SK-N-MC (cell line): ENCODE measurements at regions not wholly inside any gene's neighbourhood (a gene's known extent, or its start where the extent isn't known, plus 50 kb on each side); places are given as distances from the start of the nearest gene placed in this dataset.

Experiments used
- EZH2 ChIP-seq: fragments of 200-600 bp; sonication (generic); IDR thresholded peaks from one replicate; pipeline ENCODE4 v1.6.1; 2017; ENCODE audit warnings: antibody characterized with exemption
- POLR2AphosphoS5 ChIP-seq: IDR thresholded peaks from 2 replicates; pipeline ENCODE4 v1.6.1; 2012; ENCODE audit warnings: mild to moderate bottlenecking, low read depth, low read length, borderline replicate concordance

GRCh38 chr2:121831841-121832240 lies 76.4 kb downstream of the TSN start:
- TF ChIP-seq EZH2 = no peak
- no peak for TF ChIP-seq POLR2AphosphoS5
